HEK293 (cell line): ENCODE measurements at regions not wholly inside any gene's neighbourhood (a gene's known extent, or its start where the extent isn't known, plus 50 kb on each side); places are given as distances from the start of the nearest gene placed in this dataset.

Experiments used
- CTCF ChIA-PET: fragments of 350-600 bp; formaldehyde crosslinking; extraction: SDS; loops from one replicate; lab custom pipeline; 2021; ENCODE audit warnings: antibody characterized with exemption; lab: Yijun Ruan, JAX
- POLR2A ChIA-PET: fragments of 300-600 bp; formaldehyde crosslinking; extraction: SDS; loops from one replicate; lab custom pipeline; 2020; ENCODE audit warnings: antibody characterized with exemption, inconsistent platforms; lab: Yijun Ruan, JAX
- H3K27ac ChIP-seq: fragments of 200-500 bp; sonication (Bioruptor generic); 2 replicates; pipeline ENCODE4 v1.5.1; 2014; ENCODE audit warnings: low read depth, low read length, control low read depth, inconsistent platforms; ENCODE audit errors: extremely low read depth
- H3K36me3 ChIP-seq, 2 experiments: fragments of 200-500 bp in 1 of 2; sonication (Bioruptor generic) in 1 of 2; 1 replicate in 1 of 2; 2 replicates in 1 of 2; pipeline ENCODE4 v1.5.1; 2014 to 2017; ENCODE audit warnings: inconsistent platforms in 2 of 2, low read length in 2 of 2; ENCODE audit not compliant: control insufficient read depth in 2 of 2, insufficient read depth in 1 of 2
- H3K4me1 ChIP-seq: fragments of 200-500 bp; sonication (Bioruptor generic); 2 replicates; pipeline ENCODE4 v1.5.1; 2014; ENCODE audit warnings: mild to moderate bottlenecking, low read length, inconsistent platforms; ENCODE audit not compliant: control insufficient read depth, insufficient read depth
- H3K4me3 ChIP-seq: 2 replicates; pipeline ENCODE4 v1.5.1; 2011; ENCODE audit warnings: low read depth, mild to moderate bottlenecking, control low read depth, low read length, moderate library complexity
- H3K9me3 ChIP-seq: fragments of 200-500 bp; sonication (Bioruptor generic); 2 replicates; pipeline ENCODE4 v1.5.1; 2014; ENCODE audit warnings: low read depth, low read length, inconsistent platforms; ENCODE audit not compliant: control insufficient read depth, insufficient read depth
- CTCF ChIP-seq: fragments of 450-650 bp; formaldehyde crosslinking; IDR thresholded peaks from 2 replicates; pipeline ENCODE4 v1.5.1; 2016; ENCODE audit warnings: missing biosample characterization, missing genetic modification characterization
- IKZF3 ChIP-seq: fragments of 450-650 bp; IDR thresholded peaks from 2 replicates; pipeline ENCODE4 v1.5.0; 2018; ENCODE audit warnings: missing biosample characterization, mild to moderate bottlenecking, missing genetic modification characterization, moderate library complexity
- KLF16 ChIP-seq: fragments of 450-650 bp; formaldehyde crosslinking; IDR thresholded peaks from 2 replicates; pipeline ENCODE4 v1.5.1; 2017; ENCODE audit warnings: missing biosample characterization, missing genetic modification characterization
- SCRT1 ChIP-seq: fragments of 450-650 bp; formaldehyde crosslinking; IDR thresholded peaks from 2 replicates; pipeline ENCODE4 v1.5.1; 2016; ENCODE audit warnings: missing biosample characterization, missing genetic modification characterization, borderline replicate concordance
- SP7 ChIP-seq: fragments of 450-650 bp; formaldehyde crosslinking; IDR thresholded peaks from 2 replicates; pipeline ENCODE4 v1.5.1; 2016; ENCODE audit warnings: missing biosample characterization, missing genetic modification characterization
- YY1 ChIP-seq: fragments of 450-650 bp; formaldehyde crosslinking; IDR thresholded peaks from 2 replicates; pipeline ENCODE4 v1.5.1; 2018; ENCODE audit warnings: missing biosample characterization, missing genetic modification characterization
- ZFP37 ChIP-seq: fragments of 450-650 bp; formaldehyde crosslinking; IDR thresholded peaks from 2 replicates; pipeline ENCODE4 v1.5.1; 2016; ENCODE audit warnings: missing biosample characterization, missing genetic modification characterization
- ZNF114 ChIP-seq: fragments of 450-650 bp; formaldehyde crosslinking; IDR thresholded peaks from 2 replicates; pipeline ENCODE4 v1.5.0; 2017; ENCODE audit warnings: missing biosample characterization, missing genetic modification characterization
- ZNF133 ChIP-seq: fragments of 450-650 bp; formaldehyde crosslinking; IDR thresholded peaks from 2 replicates; pipeline ENCODE4 v1.5.1; 2016; ENCODE audit warnings: missing biosample characterization, missing genetic modification characterization
- ZNF169 ChIP-seq: fragments of 450-650 bp; formaldehyde crosslinking; IDR thresholded peaks from 2 replicates; pipeline ENCODE4 v1.5.1; 2016; ENCODE audit warnings: missing biosample characterization, missing genetic modification characterization
- ZNF2 ChIP-seq: fragments of 450-650 bp; formaldehyde crosslinking; IDR thresholded peaks from 2 replicates; pipeline ENCODE4 v1.5.1; 2016; ENCODE audit warnings: missing biosample characterization, missing genetic modification characterization
- ZNF248 ChIP-seq: fragments of 450-650 bp; formaldehyde crosslinking; IDR thresholded peaks from 2 replicates; pipeline ENCODE4 v1.5.1; 2017; ENCODE audit warnings: missing biosample characterization, missing genetic modification characterization
- ZNF433 ChIP-seq: fragments of 450-650 bp; formaldehyde crosslinking; IDR thresholded peaks from 2 replicates; pipeline ENCODE4 v1.5.1; 2016; ENCODE audit warnings: missing biosample characterization, missing genetic modification characterization, low read depth
- ZNF518A ChIP-seq: fragments of 450-650 bp; formaldehyde crosslinking; conservative IDR thresholded peaks from 2 replicates; pipeline ENCODE4 v1.5.1; 2016; ENCODE audit warnings: low read depth, missing biosample characterization, missing genetic modification characterization
- ZNF571 ChIP-seq: fragments of 450-650 bp; formaldehyde crosslinking; IDR thresholded peaks from 2 replicates; pipeline ENCODE4 v1.5.0; 2017; ENCODE audit warnings: missing biosample characterization, missing genetic modification characterization
- ZNF600 ChIP-seq: fragments of 450-650 bp; formaldehyde crosslinking; IDR thresholded peaks from 2 replicates; pipeline ENCODE4 v1.5.1; 2016; ENCODE audit warnings: missing biosample characterization, missing genetic modification characterization
- ZNF626 ChIP-seq: fragments of 450-650 bp; sonication (Bioruptor Pico); formaldehyde crosslinking; IDR thresholded peaks from 2 replicates; pipeline ENCODE4 v1.5.1; 2018; ENCODE audit warnings: missing biosample characterization, missing genetic modification characterization, inconsistent platforms
- ZNF830 ChIP-seq: fragments of 450-650 bp; IDR thresholded peaks from 2 replicates; pipeline ENCODE4 v1.5.0; 2018; ENCODE audit warnings: missing biosample characterization, missing genetic modification characterization, low read depth, mild to moderate bottlenecking, moderate library complexity
- TF ChIP-seq, protein P1 (sequence below): fragments of 450-650 bp; formaldehyde crosslinking; IDR thresholded peaks from 2 replicates; pipeline ENCODE4 v1.5.0; 2017; ENCODE audit warnings: missing biosample characterization, missing genetic modification characterization, borderline replicate concordance
- TF ChIP-seq, protein P2 (sequence below): fragments of 450-650 bp; IDR thresholded peaks from 2 replicates; pipeline ENCODE4 v1.5.1; 2018; ENCODE audit warnings: missing biosample characterization, missing genetic modification characterization

DNA sequence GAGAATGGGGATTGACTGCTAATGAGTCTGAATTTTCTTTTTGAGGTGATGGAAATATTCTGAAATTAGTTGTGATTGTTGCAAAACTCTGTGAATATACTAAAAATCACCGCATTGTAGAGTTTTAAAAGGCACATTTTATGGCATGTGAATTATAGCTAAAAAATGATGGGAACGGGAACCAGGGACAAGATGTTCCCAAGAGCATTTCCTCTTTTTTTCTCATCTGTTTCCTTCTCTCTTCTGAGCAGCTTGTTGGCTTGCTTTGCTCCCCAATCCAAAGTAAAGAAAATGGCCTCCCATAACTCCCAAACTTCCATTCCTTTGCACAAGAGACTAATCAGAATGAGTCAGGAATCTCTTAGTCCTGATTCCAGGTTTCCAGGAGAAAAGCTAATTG, 459.2 kb downstream of the TSHZ3 start:
- TF ChIP-seq SP7 (tag by site-specific recombination): no peak
- no peak for TF ChIP-seq ZNF133 (tag by site-specific recombination)
- TF ChIP-seq, protein P1, sequence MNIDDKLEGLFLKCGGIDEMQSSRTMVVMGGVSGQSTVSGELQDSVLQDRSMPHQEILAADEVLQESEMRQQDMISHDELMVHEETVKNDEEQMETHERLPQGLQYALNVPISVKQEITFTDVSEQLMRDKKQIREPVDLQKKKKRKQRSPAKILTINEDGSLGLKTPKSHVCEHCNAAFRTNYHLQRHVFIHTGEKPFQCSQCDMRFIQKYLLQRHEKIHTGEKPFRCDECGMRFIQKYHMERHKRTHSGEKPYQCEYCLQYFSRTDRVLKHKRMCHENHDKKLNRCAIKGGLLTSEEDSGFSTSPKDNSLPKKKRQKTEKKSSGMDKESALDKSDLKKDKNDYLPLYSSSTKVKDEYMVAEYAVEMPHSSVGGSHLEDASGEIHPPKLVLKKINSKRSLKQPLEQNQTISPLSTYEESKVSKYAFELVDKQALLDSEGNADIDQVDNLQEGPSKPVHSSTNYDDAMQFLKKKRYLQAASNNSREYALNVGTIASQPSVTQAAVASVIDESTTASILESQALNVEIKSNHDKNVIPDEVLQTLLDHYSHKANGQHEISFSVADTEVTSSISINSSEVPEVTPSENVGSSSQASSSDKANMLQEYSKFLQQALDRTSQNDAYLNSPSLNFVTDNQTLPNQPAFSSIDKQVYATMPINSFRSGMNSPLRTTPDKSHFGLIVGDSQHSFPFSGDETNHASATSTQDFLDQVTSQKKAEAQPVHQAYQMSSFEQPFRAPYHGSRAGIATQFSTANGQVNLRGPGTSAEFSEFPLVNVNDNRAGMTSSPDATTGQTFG (tag by site-specific recombination): no peak
- no peak for TF ChIP-seq ZNF169
- TF ChIP-seq ZFP37: no peak
- no peak for TF ChIP-seq ZNF830
- no peak for TF ChIP-seq ZNF600 (tag by site-specific recombination)
- no peak for TF ChIP-seq YY1 (tag by site-specific recombination)
- TF ChIP-seq ZNF626 (tag by site-specific recombination): no peak
- no peak for TF ChIP-seq ZNF518A (tag by site-specific recombination)
- TF ChIP-seq, protein P2, sequence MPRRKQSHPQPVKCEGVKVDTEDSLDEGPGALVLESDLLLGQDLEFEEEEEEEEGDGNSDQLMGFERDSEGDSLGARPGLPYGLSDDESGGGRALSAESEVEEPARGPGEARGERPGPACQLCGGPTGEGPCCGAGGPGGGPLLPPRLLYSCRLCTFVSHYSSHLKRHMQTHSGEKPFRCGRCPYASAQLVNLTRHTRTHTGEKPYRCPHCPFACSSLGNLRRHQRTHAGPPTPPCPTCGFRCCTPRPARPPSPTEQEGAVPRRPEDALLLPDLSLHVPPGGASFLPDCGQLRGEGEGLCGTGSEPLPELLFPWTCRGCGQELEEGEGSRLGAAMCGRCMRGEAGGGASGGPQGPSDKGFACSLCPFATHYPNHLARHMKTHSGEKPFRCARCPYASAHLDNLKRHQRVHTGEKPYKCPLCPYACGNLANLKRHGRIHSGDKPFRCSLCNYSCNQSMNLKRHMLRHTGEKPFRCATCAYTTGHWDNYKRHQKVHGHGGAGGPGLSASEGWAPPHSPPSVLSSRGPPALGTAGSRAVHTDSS (tag by site-specific recombination): no peak
- POLR2A ChIA-PET: no interaction called here
- CTCF ChIA-PET: interaction anchor here (0.9 kb wide), 1 partner anchor 10 kb away, joined by 3 read pairs; no protein-coding TSS in a partner anchor
- H3K27ac ChIP-seq: no peak overlapping the region
- no peaks in the 10 kb centered on the region; the same call in none of the 2 replicates for H3K9me3 ChIP-seq
- no peaks in the 10 kb centered on the region for H3K36me3 ChIP-seq
- no peaks in the 10 kb centered on the region for H3K4me1 ChIP-seq
- H3K4me3 ChIP-seq: no peak overlapping the region

- TF ChIP-seq KLF16 (tag by site-specific recombination) (no peak), ZNF571 (tag by site-specific recombination) (no peak), ZNF2 (no peak), IKZF3 (tag by site-specific recombination) (no peak), ZNF433 (tag by site-specific recombination) (no peak), CTCF (tag by site-specific recombination) (no peak), ZNF248 (tag by site-specific recombination) (no peak), SCRT1 (tag by site-specific recombination) (no peak), ZNF114 (tag by site-specific recombination) (no peak)
- no peaks in the 10 kb centered on the region for H3K36me3 ChIP-seq
- no peak overlapping the region for H3K4me3 ChIP-seq
- POLR2A ChIA-PET: no interaction called here
- H3K9me3 ChIP-seq: no peaks in the 10 kb centered on the region; the same call in none of the 2 replicates
- no peaks in the 10 kb centered on the region for H3K4me1 ChIP-seq
- CTCF ChIA-PET: no interaction called here
- H3K27ac ChIP-seq: no peak overlapping the region
These were observed 460.3 kb downstream of the TSHZ3 start for GRCh38 chr19:30888937-30889336.
